G401 (cell line): ENCODE measurements at regions not wholly inside any gene's neighbourhood (a gene's known extent, or its start where the extent isn't known, plus 50 kb on each side); places are given as distances from the start of the nearest gene placed in this dataset.
"Not testable (repeated sequence)": the region's sequence is repeated elsewhere in the genome, so short reads cannot be mapped to it uniquely, and the experiment has no call there.

ENCODE experiments used
- DNase-seq: peaks from one replicate; pipeline ENCODE4 v3.0.0-alpha.2; 2015; ENCODE audit warnings: low spot score
- in situ Hi-C: cut with HindIII; loops from 2 replicates; pipeline ENCODE4 v1.10.0; 2016; ENCODE audit warnings: low sequenced_read_pairs, mixed read lengths

DNA sequence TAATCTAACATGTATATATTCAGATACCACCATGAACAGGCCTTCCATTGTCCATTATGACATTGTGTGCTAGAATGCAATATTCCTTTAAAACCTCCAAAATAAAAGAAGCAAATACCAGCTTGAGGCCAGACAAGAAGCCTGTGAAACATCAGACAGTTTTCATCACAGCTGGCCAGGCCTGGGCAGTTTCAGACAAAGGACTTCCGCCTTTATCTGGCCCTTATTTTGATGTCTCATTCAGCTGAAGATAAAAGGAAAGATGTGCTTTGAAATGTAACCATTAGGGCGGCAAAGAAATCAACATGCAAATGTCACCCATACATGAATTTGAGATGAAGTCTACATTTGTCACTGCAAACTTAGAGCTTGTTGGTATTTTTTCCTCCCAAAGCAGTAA is 737.5 kb downstream of the KCNJ2 start:
- DNase-seq: no peak
- in situ Hi-C loops: no loop called here

DNA sequence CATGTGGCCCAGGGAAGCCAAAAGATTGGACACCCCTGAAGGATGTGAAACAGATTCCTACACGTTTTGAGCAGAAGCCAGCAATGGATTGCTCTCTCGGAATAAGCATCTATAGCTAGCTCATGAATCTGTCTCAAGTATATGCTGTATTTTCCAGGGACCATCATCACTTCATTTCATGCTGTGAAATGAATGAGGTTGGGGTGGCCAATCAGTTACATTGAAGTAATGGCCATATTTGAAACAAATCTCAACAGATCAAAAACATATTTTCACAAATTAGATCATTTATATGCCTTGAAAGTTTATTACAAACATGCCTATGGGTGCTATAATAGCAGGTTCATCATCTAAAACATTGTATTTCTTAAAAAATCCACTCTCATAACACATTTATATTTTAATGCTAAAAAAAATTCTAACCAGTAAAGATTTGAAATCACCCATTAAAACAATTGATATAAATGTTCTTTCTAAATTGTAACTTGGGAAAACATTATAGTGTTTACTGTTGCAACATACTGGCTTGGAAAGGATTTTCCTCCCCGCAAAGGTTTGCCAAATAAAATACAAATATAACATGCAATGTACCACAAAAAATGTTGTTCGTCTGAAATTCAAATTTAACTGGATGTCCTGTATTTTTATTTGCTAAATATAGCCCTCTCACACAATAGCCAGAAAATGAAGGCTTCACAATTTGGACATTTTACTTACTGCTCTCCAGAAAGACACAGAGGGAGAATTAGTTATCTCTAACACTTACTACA is 743.6 kb downstream of the KCNJ2 start:
- no peak for DNase-seq
- in situ Hi-C loops: no loop called here

DNA sequence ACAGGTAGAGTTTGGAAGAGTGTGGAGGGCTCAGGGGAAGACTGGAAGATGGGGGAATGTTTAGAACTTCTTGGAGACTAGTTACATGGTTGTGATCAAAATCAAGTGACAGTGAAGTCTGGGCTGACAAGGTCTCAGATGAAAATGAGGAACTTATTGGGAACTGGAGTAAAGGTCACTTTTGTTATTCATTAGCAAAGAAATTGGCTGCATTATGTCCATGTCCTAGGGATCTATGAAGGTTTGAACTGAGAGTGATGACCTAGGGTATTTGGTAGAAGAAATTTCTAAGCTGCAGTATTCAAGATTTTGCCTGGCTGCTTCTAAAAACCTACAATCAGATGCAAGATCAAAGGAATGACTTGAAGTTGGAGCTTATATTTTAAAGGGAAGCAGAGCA is 747.1 kb downstream of the KCNJ2 start:
- in situ Hi-C loops: no loop called here

DNA sequence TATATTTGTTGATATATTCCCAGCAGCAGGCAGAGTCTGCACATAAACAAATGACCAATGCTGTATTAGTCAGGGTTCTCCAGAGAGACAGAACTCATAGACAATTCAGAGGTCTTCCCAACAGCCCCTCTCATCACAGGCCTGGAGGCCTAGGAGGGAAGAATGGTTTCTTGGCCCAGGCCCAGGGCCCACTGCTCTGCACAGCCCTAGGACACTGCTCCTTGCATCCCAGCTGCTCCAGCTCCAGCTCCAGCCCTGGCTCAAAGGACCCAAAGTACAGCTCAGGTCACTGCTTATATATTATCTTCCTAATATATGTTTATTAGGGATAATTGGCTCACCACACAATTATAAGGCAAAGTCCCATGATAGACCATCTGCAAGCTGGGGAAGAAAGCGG is 749.9 kb downstream of the KCNJ2 start:
- in situ Hi-C loops: no loop called here
- no peak for DNase-seq

More for the DNA sequence above, 747.1 kb downstream of the KCNJ2 start:
- DNase-seq: no peak

DNA sequence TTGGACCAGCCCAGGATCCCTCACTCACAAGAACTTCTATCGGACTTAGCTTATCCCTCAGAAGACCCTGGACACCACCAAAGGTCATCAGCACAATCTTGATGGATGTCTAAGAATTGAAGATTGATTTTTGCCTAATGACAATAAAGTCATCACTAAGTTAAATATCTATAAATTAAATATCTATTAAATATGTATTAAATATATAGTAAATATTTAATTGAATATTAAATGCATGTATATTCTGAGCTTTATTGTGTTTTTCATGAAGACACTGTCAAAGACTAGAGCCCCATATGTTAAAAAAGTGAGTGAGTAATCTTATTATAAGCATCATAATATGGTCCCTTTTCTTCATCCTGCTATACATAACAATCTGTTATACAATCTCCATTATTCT is 751.1 kb downstream of the KCNJ2 start:
- in situ Hi-C loops: no loop called here
- DNase-seq: no peak

DNA sequence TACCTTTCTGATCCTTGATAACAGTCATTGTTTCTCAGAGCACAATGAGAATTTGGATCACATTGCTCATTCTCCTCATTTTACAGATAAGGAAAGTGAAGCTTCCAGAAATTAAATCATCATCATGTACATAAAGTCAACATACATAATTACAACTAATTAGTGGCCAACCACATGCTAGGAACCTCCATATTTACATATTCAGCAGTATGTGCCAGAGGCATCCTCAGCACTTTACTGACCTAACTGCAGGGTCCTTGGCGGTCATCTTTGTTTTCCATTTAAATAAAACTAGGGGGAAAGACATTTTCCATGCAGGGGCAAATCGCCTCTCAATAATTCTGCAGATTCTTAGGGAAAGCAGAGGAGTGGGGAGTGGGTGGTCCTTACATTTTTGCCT is 752.9 kb downstream of the KCNJ2 start:
- in situ Hi-C loops: no loop called here
- no peak for DNase-seq

DNA sequence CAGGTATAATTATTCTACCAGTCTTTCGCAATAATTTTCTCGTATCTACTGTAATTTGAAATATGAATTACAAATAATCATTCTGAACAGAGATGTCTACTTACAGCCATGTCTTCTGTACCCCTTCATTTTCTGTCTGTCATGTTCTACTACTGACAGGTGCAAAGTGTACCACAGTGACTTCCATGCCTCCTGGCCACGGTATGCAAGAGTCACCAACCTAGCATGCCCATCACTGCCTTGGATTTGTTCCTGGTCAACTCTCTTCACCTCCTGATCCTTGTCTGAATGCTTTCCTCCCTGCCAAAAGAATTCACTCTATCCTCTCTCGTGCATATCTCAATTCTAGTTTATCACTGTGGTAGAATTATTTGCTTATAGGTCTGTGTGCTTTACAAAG is 755.4 kb downstream of the KCNJ2 start:
- DNase-seq: no peak
- in situ Hi-C loops: no loop called here

DNA sequence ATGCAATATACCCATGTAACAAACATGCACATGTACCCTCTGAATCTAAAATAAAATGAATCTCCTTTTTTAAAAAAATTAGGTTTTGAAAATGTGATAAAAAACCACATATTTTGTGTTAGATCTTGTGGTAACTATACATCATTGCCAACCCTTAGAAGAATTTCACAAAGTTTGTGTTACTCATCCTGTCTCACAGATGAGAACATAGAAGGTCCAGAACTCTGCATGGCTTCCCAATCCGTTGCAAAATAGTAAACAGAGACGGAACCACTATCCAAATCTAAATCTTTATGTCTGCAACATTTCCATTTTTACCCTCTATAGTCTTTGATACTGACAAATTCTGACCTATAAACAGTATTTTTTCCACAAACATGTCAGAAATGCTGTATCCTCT is 759.9 kb downstream of the KCNJ2 start:
- no peak for DNase-seq
- in situ Hi-C loops: no loop called here

DNA sequence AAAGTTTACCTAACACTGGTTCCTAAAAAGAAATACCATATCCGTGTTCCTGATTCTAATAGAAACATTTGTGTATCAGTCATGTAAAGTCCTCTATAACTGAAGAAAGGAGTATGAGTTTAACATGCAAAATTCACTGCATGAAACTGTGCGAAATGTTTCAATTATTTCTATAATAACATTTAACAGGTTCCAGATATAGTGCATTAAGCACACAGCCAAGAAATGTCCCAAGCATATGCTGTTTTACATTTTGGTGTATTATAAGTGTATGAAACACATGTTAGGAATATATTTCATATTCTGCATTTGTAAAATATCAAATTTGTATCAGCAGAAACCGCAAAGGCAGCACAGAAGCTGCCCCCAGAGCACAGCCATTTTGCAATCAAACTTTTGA is 764.9 kb downstream of the KCNJ2 start:
- DNase-seq: no peak
- in situ Hi-C loops: no loop called here

DNA sequence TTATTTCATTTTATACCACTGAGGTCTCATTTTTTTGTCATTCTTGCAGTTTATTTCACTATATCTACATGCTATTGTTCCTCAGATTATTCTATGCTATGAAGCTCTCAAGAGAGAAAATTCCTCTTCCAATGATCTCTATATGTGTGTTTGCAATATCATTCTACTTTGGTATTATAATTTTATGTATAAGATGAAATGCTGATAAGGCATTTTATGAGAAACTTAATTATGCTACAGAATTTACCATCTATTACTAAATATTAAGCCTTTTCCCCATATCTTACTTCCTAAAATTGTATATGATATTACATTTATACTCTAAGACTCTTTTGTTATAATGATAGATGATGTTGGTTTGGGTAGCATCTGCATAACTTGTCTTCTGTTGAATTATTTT is 765.5 kb downstream of the KCNJ2 start:
- DNase-seq: no peak
- in situ Hi-C loops: no loop called here

DNA sequence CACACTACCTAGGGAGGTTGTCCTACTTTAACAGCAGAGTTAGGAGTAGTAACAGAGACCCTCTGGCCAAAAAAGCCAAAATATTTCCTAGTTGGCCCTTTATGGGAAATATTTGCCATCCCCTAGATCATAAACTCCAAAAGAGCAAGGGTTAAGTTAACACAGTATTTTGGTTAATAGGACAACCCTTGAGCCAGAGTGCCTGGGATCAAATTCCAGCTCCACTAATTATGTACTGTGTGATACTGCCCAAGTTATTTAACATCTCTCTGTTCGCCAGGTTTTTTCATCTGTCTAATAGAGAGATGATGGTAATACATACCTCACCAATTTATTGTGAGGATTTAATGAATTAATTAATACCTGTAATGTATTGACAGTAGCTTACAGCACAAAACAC is 767.4 kb downstream of the KCNJ2 start:
- no peak for DNase-seq
- in situ Hi-C loops: no loop called here

DNA sequence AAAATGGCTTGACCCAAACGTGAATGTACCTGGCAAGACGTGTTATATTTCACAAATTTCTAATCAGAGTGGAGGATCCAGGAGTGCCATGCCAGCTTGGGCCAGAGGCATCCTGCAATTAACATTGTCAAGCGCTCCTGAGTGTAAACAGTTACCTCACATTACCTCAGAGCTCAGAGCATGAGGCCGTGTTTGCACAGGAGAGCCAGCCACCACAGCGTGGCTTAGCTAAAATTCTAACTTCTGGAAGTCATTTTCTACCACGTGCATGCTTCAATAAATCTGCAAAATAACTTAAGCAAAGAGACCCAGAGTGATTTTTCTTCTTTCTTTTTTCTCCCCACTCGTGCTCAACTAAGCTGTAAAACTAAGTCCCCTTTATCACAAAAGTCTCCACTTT is 769.0 kb downstream of the KCNJ2 start:
- no peak for DNase-seq
- in situ Hi-C loops: no loop called here

DNA sequence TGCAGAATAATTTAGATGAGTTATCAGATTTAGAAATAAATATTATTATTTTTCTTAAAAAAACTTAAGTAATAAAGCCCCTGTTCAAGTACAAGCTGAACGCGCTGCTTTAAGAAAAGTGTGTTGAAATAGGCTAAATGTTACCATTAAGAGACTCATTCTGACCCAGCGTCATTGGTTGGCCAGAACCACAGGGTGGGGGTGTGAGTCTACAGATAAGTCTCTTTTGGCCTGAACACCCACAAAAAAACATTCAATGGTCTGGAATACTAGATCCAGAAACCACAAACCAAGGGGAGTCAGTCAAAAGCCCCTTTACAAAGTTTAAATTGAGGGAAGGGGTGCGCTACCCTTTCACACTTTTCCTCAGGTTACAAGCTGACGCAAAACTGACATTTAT is 776.1 kb downstream of the KCNJ2 start:
- no peak for DNase-seq

DNA sequence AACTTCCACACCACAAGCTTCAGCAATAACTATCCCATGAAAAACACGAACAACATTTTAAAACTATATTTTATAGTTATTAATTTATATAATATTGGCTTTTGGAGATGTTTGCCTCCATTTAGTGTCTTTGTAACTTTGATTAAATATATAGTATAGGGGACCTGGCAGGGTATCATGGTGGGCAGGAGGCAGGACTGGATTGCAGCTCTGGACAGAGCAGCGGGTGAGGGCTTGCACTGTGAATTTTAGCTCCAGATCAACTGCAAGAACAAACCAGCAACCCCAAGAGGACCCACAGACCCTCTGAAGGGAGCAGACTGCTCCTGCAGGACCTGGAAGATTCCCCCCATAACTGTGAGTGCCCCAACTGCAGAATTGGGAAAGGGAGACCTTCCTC is 777.9 kb downstream of the KCNJ2 start:
- in situ Hi-C loops: no loop called here
- no peak for DNase-seq

More for the DNA sequence above, 776.1 kb downstream of the KCNJ2 start:
- in situ Hi-C loops: no loop called here

DNA sequence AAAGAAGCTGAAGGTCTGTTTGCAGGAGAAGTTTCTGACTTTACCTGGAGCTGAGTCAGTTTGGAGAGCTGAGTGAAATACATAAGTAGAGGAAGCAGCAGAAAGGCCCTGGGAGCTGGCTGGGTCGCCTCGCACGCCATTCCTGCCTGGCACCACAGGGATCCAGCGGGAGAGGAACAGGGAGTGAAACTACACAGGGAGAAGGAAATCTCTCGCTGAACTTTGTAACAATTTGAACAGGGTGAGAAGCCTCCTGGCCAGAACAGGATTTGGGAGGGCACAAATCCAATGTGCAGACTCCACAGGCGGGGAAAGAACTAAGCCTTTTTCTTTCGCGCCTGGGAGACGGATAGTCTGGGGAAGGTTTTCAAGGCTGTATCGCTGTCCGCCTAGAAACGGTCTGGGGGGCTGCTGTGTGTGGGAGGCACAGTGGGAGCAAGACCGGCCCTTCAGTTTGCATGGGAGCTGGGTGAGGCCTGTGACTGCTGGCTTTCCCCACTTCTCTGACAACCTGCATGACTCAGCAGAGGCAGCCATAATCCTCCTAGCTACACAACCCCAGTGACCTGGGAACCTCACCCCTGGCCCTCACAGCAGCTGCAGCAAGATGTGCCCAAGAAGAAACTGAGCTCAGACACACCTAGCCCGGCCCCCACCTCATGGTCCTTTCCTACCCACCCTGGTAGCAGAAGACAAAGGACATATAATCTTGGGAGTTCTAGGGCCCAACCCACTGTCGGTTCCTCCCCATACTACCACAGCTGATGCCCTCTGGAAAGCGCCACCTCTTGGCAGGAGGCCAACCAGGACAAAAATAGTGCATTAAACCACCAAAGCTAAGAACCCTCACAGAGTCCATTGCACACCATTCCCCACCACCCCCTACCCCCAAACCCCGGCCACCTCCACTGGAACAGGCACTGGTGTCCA is 778.6 kb downstream of the KCNJ2 start:
- no peak for DNase-seq

DNA sequence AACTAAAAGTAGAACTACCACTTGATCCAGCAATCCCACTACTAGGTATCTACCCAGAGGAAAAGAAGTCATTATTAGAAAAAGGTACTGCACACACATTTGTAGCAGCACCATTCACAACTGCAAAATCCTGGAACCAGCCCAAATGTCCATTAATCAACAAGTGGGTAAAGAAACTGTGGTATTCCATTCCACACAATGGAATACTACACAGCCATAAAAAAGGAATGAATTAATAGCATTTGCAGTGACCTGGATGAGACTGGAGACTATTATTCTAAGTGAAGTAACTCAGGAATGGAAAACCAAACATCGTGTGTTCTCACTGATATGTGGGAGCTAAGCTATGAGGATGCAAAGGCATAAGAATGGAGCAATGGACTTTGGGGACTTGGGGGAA is 783.8 kb downstream of the KCNJ2 start:
- DNase-seq, in situ Hi-C loops: not testable (repeated sequence)

More for the DNA sequence above, 778.6 kb downstream of the KCNJ2 start:
- in situ Hi-C loops: no loop called here

DNA sequence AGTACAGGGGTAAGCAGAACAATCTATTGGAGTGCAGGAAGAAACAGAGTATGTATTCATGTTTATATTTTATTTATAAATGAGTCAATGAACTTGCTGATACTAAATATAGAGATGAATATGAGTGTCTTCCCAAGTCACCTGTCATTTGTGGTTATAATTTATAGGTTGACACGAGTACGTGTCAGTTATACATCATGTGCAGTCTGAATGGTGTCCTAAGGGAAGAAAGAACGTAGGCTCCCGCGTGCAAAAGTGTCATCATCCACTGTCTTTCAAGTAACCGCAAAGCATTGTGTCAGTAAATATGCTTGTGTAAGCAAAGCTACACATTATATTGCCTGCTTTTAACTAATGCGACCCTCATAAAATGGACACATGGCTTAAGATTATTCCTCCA is 786.1 kb downstream of the KCNJ2 start:
- in situ Hi-C loops: no loop called here

DNA sequence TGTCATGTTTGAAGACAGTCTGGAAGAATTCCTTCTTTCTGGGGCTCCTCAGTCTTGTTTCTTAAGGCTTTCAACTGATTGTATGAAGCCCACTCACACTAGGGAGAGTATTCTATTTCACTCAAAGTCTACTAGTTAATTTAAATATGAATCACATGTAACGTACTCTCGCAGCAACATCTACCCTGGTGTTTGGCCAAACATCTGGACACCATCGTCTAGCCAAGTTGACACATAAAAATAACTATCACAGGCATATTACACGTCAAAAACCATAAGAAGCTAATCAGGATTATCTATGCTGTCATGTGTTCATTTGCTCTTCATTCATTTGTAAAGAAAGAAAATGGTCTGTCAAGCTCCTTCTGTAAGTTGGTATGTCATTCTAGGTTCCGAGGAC is 787.4 kb downstream of the KCNJ2 start:
- in situ Hi-C loops: no loop called here
- no peak for DNase-seq

More for the DNA sequence above, 786.1 kb downstream of the KCNJ2 start:
- no peak for DNase-seq

DNA sequence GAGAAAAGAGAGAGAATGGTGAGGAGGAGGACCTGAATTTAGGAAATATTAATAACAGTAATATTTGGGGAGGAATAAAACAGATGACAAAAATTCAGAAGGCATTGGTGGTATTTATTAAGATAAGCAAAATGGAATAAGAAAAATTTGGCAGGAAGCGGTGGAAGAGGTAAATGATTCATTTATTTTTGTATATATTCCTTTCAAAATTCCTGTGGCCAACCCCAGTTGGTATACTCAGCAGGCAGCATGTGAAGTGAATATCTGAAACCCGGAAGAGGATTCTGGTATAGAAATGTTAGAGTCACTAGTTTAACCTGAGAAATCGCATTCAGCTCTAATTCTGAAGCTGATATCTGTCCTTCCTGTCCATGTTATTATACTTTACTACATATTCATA is 792.0 kb downstream of the KCNJ2 start:
- in situ Hi-C loops: no loop called here
- no peak for DNase-seq

DNA sequence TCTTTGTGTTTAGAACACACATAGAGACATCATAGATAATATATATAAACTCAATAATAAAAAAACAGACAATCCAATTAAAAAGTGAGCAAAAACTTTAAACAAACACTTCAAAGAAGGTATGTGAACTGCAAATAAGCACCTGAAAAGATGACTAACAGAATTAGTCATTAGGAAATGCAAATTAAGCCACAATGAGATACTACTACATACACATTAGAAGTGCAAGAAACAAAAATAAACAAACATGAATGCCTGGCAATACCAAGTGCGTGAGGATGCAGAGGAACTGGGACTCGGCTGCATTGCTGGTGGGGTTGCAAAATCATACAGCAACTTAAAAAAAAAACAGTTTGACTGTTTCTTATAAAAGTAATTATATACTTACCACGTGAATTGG is 799.0 kb downstream of the KCNJ2 start:
- in situ Hi-C loops: no loop called here
- DNase-seq: no peak
